Upper lobe of left lung (tissue), 4 donors: ENCODE measurements at regions not wholly inside any gene's neighbourhood (a gene's known extent, or its start where the extent isn't known, plus 50 kb on each side); places are given as distances from the start of the nearest gene placed in this dataset.

ENCODE experiments used
- EP300 ChIP-seq, 4 donors: sonication (generic); formaldehyde crosslinking; IDR thresholded peaks; one replicate each; pipeline ENCODE4 v1.5.1; 2017; ENCODE audit warnings: antibody characterized with exemption in 4 of 4, control low read depth in 2 of 4
- POLR2A ChIP-seq, 4 donors: fragments of 450-650 bp; IDR thresholded peaks; one replicate each; pipeline ENCODE4 v1.5.1; 2016 to 2017; ENCODE audit warnings: antibody characterized with exemption in 4 of 4, mild to moderate bottlenecking in 2 of 4
- POLR2AphosphoS5 ChIP-seq, 2 donors: sonication (generic); formaldehyde crosslinking; IDR thresholded peaks; one replicate each; pipeline ENCODE4 v1.5.1; 2017; ENCODE audit warnings: antibody characterized with exemption in 2 of 2
- TF ChIP-seq, protein P1 (sequence below), 6 experiments: fragments of 450-650 bp in 4 of 6; fragments of 200-600 bp in 2 of 6; sonication (generic) in 2 of 6; IDR thresholded peaks; one replicate each; pipeline ENCODE4 v1.5.1; 2016 to 2019; ENCODE audit warnings: antibody characterized with exemption in 6 of 6

DNA sequence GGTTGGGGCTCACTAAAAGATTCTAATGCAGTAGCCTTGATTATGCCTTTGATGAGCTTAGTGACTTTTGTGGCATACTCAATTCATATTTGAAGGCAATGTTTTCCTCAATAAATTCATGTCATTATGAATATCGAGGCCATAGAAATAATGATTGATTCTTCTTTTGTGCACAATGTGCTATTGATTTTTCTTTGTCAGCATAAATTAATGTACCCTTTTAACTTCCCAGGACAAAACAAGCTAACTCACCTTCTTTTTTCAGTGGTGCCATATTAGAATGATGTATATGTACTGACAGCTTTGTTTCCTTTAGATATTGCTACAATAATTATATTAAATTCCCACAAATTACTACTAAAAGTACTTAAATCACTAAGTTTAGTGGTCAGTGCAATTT, 484.3 kb upstream of the HS3ST5 start:
- TF ChIP-seq, protein P1, sequence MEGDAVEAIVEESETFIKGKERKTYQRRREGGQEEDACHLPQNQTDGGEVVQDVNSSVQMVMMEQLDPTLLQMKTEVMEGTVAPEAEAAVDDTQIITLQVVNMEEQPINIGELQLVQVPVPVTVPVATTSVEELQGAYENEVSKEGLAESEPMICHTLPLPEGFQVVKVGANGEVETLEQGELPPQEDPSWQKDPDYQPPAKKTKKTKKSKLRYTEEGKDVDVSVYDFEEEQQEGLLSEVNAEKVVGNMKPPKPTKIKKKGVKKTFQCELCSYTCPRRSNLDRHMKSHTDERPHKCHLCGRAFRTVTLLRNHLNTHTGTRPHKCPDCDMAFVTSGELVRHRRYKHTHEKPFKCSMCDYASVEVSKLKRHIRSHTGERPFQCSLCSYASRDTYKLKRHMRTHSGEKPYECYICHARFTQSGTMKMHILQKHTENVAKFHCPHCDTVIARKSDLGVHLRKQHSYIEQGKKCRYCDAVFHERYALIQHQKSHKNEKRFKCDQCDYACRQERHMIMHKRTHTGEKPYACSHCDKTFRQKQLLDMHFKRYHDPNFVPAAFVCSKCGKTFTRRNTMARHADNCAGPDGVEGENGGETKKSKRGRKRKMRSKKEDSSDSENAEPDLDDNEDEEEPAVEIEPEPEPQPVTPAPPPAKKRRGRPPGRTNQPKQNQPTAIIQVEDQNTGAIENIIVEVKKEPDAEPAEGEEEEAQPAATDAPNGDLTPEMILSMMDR (IDR thresholded peaks at IDR 0.05), result no peak
- no peak for TF ChIP-seq EP300 (IDR thresholded peaks at IDR 0.05)
- TF ChIP-seq POLR2A (IDR thresholded peaks at IDR 0.05), result no peak
- TF ChIP-seq POLR2AphosphoS5 (IDR thresholded peaks at IDR 0.05), result no peak
